ENCODE measurements at regions not wholly inside any gene's neighbourhood (a gene's known extent, or its start where the extent isn't known, plus 50 kb on each side); places are given as distances from the start of the nearest gene placed in this dataset.
A peak's percentile ranks its signal among the peaks of the same experiment; 100 is the strongest.

- no peaks in the 10 kb centered on the region for H3K4me1 ChIP-seq
- no peaks in the 10 kb centered on the region for H3K27me3 ChIP-seq
- H3K36me3 ChIP-seq = no peaks in the 10 kb centered on the region
- no peak overlapping the region for H3K4me3 ChIP-seq
- no peaks in the 10 kb centered on the region for H3K9me3 ChIP-seq
- no peak overlapping the region for H3K27ac ChIP-seq
- no peak for DNase-seq (ENCODE audit: low spot score in 2 of 2)
- intact Hi-C loops (cut with DNase I; ENCODE audit: low total_unique reads) = no loop called here
- TF ChIP-seq POLR2A (IDR thresholded peaks at IDR 0.05) = no peak
- TF ChIP-seq CTCF (IDR thresholded peaks at IDR 0.05) = no peak
- no peak for TF ChIP-seq POLR2AphosphoS5 (IDR thresholded peaks at IDR 0.05)
Measured at GRCh38 chr3:70539908-70540307, 227.5 kb upstream of the MDFIC2 start.

- intact Hi-C loops (cut with DNase I; ENCODE audit: low total_unique reads) = no loop called here
- no peak overlapping the region for H3K27ac ChIP-seq
Measured at GRCh38 chr3:70532806-70533205, 220.4 kb upstream of the MDFIC2 start.

GRCh38 chr3:70531838-70532489 is 219.5 kb upstream of the MDFIC2 start:
- intact Hi-C loops (cut with DNase I; ENCODE audit: low total_unique reads) = no loop called here
- TF ChIP-seq POLR2A (IDR thresholded peaks at IDR 0.05) (no peak), POLR2AphosphoS5 (IDR thresholded peaks at IDR 0.05) (no peak), CTCF (IDR thresholded peaks at IDR 0.05) (no peak)
- H3K27me3 ChIP-seq = no peaks in the 10 kb centered on the region
- H3K4me3 ChIP-seq = no peak overlapping the region
- no peak overlapping the region for H3K27ac ChIP-seq
- no peaks in the 10 kb centered on the region for H3K9me3 ChIP-seq
- H3K36me3 ChIP-seq = no peaks in the 10 kb centered on the region
- H3K4me1 ChIP-seq = no peaks in the 10 kb centered on the region
- DNase-seq (ENCODE audit: low spot score in 2 of 2) = no peak

More at GRCh38 chr3:70532806-70533205, 220.4 kb upstream of the MDFIC2 start:
- Histone ChIP-seq H3K4me3 (no peak overlapping the region), H3K27me3 (no peaks in the 10 kb centered on the region), H3K4me1 (no peaks in the 10 kb centered on the region), H3K36me3 (no peaks in the 10 kb centered on the region), H3K9me3 (no peaks in the 10 kb centered on the region)
- no peak for DNase-seq (ENCODE audit: low spot score in 2 of 2)
- TF ChIP-seq POLR2AphosphoS5 (IDR thresholded peaks at IDR 0.05) (no peak), POLR2A (IDR thresholded peaks at IDR 0.05) (no peak), CTCF (IDR thresholded peaks at IDR 0.05) (no peak)

- no peak overlapping the region for H3K27ac ChIP-seq
- no peak for TF ChIP-seq POLR2A (IDR thresholded peaks at IDR 0.05)
- no peak for TF ChIP-seq POLR2AphosphoS5 (IDR thresholded peaks at IDR 0.05)
- peak; percentile 45 to 58 (median 57) for TF ChIP-seq CTCF (IDR thresholded peaks at IDR 0.05)
Measured at GRCh38 chr3:70531063-70531657, 218.7 kb upstream of the MDFIC2 start.

GRCh38 chr3:70530626-70531025 is 218.2 kb upstream of the MDFIC2 start:
- no peaks in the 10 kb centered on the region for H3K27me3 ChIP-seq
- H3K4me3 ChIP-seq = no peak overlapping the region
- TF ChIP-seq POLR2A (IDR thresholded peaks at IDR 0.05) (no peak), CTCF (IDR thresholded peaks at IDR 0.05) (no peak), POLR2AphosphoS5 (IDR thresholded peaks at IDR 0.05) (no peak)
- H3K4me1 ChIP-seq = no peaks in the 10 kb centered on the region
- H3K27ac ChIP-seq = no peak overlapping the region
- no peak for DNase-seq (ENCODE audit: low spot score in 2 of 2)
- intact Hi-C loops (cut with DNase I; ENCODE audit: low total_unique reads) = no loop called here
- H3K36me3 ChIP-seq = no peaks in the 10 kb centered on the region
- H3K9me3 ChIP-seq = no peaks in the 10 kb centered on the region

More at GRCh38 chr3:70531063-70531657, 218.7 kb upstream of the MDFIC2 start:
- Histone ChIP-seq H3K27me3 (no peaks in the 10 kb centered on the region), H3K4me1 (no peaks in the 10 kb centered on the region), H3K4me3 (no peak overlapping the region), H3K9me3 (no peaks in the 10 kb centered on the region), H3K36me3 (no peaks in the 10 kb centered on the region)
- intact Hi-C loops (cut with DNase I; ENCODE audit: low total_unique reads) = no loop called here
- no peak for DNase-seq (ENCODE audit: low spot score in 2 of 2)
